ENCODE measurements at regions not wholly inside any gene's neighbourhood (a gene's known extent, or its start where the extent isn't known, plus 50 kb on each side); places are given as distances from the start of the nearest gene placed in this dataset.

DNA sequence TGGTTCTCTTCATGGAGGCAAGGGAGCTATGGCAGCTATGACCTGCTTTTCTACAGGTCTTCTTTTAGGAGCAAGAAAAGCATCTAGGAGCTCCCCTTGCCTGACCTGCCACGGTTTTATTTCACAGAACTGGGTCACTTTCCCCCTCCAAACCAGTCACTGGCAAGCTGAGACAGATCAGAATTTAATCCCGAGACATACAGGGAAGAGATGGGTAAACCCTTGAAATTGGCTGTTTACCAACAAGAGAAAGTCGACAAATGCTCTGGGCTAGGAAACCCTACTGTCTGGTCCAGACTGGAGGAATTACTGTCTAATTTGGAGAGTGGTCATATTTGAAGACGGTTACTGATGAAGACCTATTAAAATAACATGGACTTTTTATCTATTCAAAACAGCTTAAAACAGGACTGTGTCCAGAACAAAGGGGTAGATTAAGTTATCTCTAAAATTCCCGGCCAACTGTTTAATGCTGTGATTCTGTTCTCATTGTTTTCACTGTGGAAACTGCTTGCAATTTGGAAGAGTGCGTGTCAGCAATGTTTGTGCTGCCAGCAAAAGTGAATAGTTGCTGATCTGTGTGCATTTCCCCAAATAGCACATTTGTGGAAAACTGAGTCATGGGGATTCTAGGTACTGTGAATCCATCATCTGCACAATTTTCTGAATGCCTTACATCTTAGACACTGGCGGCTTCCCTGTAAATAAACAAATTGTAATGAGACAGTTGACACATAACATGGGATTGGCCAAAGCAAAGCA is 73.4 kb upstream of the EEA1 start:
- Mint-ChIP-seq H3K27ac (ENCODE audit: unreplicated experiment) (peak overlapping the region; percentile 58), H3K9me3 (ENCODE audit: low read depth) (no peaks in the 10 kb centered on the region), H3K4me3 (ENCODE audit: unreplicated experiment) (no peak overlapping the region), H3K4me1 (ENCODE audit: low read depth) (peaks cover 19% of the 10 kb centered on the region), H3K27me3 (ENCODE audit: low read depth) (no peaks in the 10 kb centered on the region), H3K36me3 (ENCODE audit: low read depth) (no peaks in the 10 kb centered on the region)
- TF ChIP-seq, protein P1, sequence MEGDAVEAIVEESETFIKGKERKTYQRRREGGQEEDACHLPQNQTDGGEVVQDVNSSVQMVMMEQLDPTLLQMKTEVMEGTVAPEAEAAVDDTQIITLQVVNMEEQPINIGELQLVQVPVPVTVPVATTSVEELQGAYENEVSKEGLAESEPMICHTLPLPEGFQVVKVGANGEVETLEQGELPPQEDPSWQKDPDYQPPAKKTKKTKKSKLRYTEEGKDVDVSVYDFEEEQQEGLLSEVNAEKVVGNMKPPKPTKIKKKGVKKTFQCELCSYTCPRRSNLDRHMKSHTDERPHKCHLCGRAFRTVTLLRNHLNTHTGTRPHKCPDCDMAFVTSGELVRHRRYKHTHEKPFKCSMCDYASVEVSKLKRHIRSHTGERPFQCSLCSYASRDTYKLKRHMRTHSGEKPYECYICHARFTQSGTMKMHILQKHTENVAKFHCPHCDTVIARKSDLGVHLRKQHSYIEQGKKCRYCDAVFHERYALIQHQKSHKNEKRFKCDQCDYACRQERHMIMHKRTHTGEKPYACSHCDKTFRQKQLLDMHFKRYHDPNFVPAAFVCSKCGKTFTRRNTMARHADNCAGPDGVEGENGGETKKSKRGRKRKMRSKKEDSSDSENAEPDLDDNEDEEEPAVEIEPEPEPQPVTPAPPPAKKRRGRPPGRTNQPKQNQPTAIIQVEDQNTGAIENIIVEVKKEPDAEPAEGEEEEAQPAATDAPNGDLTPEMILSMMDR (IDR thresholded peaks at IDR 0.05) = no peak
- no peak for DNase-seq (ENCODE audit: low spot score)

DNA sequence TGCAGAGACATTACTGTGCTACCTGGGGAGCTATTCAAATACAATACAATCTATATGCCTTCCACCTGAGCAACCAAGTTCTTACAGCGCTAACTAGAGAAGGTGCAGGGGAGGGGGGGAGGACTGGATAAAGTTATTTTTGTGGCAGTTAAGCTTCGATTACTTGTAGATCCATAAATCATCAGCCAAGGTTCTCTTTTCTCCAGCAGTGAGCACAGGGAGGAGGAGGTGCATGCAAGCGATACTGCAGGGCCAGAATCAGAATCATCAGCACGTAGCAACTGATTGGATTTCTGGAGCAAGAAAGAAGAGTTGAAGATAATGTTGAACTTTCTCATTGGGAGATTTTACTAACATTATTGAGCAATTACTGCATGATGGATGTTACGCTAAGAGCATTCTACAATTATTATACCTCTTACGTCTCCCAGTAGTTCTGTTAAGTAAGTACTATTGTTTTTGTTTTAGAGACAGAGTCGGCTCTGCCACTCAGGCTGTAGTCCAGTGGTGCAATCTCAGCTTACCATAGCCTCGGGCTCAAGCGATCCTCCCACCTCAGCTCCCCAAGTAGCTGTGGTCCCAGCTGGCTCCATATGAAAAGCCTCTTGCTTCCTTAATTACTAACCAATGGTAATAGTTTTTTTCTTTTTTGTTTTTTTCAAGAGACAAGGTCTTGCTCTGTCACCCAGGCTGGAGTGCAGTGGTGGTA is 74.6 kb upstream of the EEA1 start:
- Mint-ChIP-seq H3K4me1 (ENCODE audit: low read depth) (peaks cover 30% of the 10 kb centered on the region), H3K27ac (ENCODE audit: unreplicated experiment) (no peak overlapping the region), H3K4me3 (ENCODE audit: unreplicated experiment) (no peak overlapping the region)

DNA sequence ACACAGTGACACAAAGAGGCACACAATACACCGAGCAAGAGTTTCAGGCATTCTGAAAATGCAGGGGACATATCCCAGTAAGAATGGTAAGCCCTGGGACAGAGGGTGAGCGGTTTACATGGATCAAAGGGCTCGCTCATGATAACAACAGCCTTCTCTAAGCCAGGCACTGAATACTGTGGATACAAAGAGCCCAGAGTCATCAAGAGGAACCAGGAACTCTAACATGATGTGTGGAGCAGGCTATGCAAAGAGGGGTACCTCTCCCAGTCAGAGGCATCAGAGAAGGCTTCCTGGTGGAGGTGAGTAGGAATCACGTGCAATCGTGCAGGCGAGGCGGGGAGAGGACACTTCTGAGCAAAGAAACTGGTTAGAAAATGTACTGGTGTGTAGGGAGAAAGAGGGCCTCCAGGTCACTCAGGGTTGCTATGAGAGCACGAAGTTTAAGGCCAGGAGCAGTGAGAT is 76.9 kb upstream of the EEA1 start:
- H3K36me3 Mint-ChIP-seq (ENCODE audit: low read depth) = no peaks in the 10 kb centered on the region
- no peaks in the 10 kb centered on the region for H3K9me3 Mint-ChIP-seq (ENCODE audit: low read depth)
- TF ChIP-seq, protein P1 (IDR thresholded peaks at IDR 0.05) = no peak
- H3K27me3 Mint-ChIP-seq (ENCODE audit: low read depth) = no peaks in the 10 kb centered on the region
- DNase-seq (ENCODE audit: low spot score) = no peak
- no peak overlapping the region for H3K4me3 Mint-ChIP-seq (ENCODE audit: unreplicated experiment)
- H3K27ac Mint-ChIP-seq (ENCODE audit: unreplicated experiment) = no peak overlapping the region
- peaks cover 36% of the 10 kb centered on the region for H3K4me1 Mint-ChIP-seq (ENCODE audit: low read depth)

More for the DNA sequence above, 74.6 kb upstream of the EEA1 start:
- no peaks in the 10 kb centered on the region for H3K27me3 Mint-ChIP-seq (ENCODE audit: low read depth)
- H3K9me3 Mint-ChIP-seq (ENCODE audit: low read depth) = no peaks in the 10 kb centered on the region
- H3K36me3 Mint-ChIP-seq (ENCODE audit: low read depth) = no peaks in the 10 kb centered on the region
- TF ChIP-seq, protein P1 (IDR thresholded peaks at IDR 0.05) = no peak
- no peak for DNase-seq (ENCODE audit: low spot score)

DNA sequence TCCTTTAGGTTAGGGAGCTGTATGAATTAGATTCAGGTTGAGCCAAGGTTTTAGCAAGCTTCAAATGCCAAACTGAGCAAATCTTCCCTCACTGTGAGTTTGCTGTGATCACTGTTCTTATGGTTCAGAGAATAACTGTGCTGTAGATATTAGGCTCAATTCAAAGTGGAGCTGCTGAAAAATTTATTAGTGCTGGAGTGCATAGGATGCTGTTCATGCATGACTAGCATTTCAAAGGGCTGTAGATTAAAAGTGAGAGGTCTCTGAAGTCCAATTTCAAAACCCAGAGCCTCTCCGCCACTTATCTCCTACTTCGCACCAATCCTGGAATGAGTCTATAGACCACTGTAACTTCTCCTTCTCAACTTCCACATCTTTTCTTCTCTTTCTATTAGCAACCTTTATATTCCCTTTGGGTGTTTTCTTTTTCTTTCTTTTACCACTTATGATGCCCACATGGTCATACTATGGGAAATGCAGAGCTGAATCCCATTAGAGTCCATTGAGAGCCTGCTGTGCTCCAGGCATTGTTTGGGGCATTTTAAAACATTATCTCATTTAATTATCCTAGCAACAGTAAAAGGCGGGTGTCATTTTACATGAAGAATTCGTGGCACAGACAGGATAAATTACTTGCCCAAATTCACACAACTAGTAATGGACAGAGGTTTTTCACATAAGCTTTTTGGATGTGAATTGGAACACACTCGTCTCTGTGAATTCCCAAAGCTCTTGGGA is 77.5 kb upstream of the EEA1 start:
- no peak for DNase-seq (ENCODE audit: low spot score)
- Mint-ChIP-seq H3K27me3 (ENCODE audit: low read depth) (no peaks in the 10 kb centered on the region), H3K9me3 (ENCODE audit: low read depth) (no peaks in the 10 kb centered on the region), H3K27ac (ENCODE audit: unreplicated experiment) (no peak overlapping the region), H3K36me3 (ENCODE audit: low read depth) (no peaks in the 10 kb centered on the region), H3K4me1 (ENCODE audit: low read depth) (peaks cover 36% of the 10 kb centered on the region), H3K4me3 (ENCODE audit: unreplicated experiment) (no peak overlapping the region)
- TF ChIP-seq, protein P1 (IDR thresholded peaks at IDR 0.05) = no peak

DNA sequence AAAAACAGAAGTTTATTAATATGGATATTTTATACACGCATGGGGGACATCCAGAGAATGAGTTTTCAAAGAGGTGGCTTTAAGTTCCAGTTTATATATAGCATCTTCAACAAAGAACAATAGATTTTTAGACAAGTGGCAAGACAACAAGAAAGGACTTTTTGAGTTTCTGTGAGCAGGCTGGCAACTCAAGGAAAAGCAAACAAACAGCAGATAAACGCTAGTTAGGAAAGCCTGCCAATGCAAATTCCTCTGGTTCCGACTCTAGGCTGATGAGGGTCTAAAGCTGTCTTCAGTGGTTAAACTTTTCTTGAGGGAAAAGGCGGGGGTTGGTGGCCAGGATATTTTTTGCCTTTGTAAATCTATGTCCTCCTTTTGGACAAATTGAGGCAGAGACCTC is 78.4 kb upstream of the EEA1 start:
- Mint-ChIP-seq H3K4me3 (ENCODE audit: unreplicated experiment) (no peak overlapping the region), H3K36me3 (ENCODE audit: low read depth) (no peaks in the 10 kb centered on the region), H3K9me3 (ENCODE audit: low read depth) (no peaks in the 10 kb centered on the region), H3K4me1 (ENCODE audit: low read depth) (peaks cover 31% of the 10 kb centered on the region), H3K27me3 (ENCODE audit: low read depth) (no peaks in the 10 kb centered on the region), H3K27ac (ENCODE audit: unreplicated experiment) (no peak overlapping the region)
- no peak for DNase-seq (ENCODE audit: low spot score)
- TF ChIP-seq, protein P1 (IDR thresholded peaks at IDR 0.05) = no peak
